HG02571 (cell line): ENCODE measurements at regions not wholly inside any gene's neighbourhood (a gene's known extent, or its start where the extent isn't known, plus 50 kb on each side); places are given as distances from the start of the nearest gene placed in this dataset.

Experiments used
- ATAC-seq: cut with Tn5 transposase; IDR thresholded peaks from one replicate; pipeline ENCODE4 v1.9.1; 2021; ENCODE audit warnings: mild to moderate bottlenecking, moderate library complexity; ENCODE audit not compliant: unreplicated experiment

DNA sequence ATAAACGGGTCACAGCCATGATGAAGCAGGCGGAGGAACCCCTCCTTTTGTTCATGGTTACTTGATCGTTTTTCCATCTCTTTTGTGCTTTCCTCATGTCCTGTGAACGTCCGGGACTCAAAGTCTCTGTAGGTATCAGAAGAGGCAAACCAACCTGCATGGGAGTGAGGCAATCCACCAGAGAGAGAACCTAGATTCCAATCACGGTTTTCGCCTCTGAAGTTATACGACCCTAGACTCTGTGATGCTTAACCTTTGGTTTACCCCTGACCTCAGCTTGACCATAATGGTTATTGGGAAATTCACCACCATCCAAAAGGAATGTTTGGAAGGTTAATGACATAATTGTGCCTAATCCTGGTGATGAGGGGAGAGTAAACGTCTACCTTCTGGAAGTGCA is 186.8 kb upstream of the PRICKLE1 start:
- no peak for ATAC-seq

DNA sequence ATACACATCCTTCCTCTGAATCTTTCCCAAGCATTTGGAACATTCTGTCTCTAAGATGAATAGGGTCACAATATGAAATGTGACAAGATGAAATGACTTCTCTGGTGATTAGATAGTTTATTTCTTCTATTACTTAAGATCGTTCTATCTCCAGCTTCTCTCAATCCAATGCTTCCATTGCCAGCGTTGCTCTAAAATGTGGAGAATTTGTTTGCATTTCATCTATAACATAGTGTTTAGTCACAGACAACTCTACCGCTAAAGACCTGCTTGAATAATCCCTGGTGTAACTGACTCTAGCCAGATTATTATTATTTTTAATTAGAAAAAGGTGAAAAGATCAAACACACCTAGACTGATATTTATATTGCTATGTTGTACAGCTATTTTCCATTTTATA is 184.7 kb upstream of the PRICKLE1 start:
- no peak for ATAC-seq

DNA sequence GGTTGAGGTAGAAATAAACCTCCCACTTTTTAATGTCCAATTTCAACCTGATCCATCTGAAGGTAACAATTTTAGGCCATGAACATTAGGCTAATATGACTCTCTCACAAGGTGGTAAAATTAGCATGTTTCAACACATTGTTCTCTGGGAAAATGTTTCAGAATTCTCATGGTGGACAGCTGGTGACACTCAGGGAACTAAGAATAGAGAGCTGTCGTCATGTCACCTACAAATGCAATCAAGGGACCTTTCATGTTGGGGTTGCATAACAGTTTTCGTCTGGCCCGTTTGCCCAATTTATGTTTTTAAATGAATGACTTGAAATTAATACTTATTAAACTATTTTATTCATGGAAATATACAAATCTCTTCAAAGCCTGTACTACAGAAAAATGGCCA is 180.7 kb upstream of the PRICKLE1 start:
- no peak for ATAC-seq

DNA sequence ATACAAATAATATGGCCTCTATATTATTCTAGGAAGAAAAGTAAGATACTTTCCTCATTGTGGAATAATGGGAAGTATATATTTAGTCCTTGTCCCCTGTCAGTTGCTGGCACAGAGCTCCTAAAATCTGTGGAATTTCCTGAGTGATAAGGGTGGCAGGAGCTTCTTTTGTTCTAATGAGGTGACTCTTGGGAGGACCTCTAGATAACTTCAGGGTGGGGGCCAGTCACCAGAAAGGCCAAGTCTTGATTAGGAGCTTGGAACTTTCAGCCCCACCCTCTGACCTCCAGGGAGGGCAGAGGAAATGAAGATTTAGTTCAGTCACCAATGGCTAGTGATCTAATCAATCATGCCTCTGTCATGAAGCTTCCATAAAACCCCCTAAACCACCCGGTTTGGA is 179.9 kb upstream of the PRICKLE1 start:
- no peak for ATAC-seq

DNA sequence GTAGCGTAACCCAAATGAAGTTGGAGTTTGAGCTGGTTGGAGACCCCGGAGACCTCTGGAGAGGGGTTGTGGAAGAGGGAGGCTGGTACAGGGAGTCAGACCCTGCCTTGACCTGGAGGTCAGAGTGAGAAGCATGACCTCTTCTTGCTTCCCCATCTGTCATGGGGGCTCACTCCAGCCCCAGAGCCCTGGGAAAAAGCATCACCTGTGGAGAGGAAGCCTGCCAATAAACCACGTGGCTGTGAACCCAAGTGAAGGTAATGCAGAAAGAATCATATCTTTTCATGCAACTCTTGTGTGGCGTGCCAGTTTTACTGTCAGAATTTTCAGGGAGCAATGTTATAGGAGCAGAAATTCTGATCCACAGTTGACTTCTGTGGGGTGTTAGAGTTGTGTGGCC is 178.5 kb upstream of the PRICKLE1 start:
- ATAC-seq: no peak

DNA sequence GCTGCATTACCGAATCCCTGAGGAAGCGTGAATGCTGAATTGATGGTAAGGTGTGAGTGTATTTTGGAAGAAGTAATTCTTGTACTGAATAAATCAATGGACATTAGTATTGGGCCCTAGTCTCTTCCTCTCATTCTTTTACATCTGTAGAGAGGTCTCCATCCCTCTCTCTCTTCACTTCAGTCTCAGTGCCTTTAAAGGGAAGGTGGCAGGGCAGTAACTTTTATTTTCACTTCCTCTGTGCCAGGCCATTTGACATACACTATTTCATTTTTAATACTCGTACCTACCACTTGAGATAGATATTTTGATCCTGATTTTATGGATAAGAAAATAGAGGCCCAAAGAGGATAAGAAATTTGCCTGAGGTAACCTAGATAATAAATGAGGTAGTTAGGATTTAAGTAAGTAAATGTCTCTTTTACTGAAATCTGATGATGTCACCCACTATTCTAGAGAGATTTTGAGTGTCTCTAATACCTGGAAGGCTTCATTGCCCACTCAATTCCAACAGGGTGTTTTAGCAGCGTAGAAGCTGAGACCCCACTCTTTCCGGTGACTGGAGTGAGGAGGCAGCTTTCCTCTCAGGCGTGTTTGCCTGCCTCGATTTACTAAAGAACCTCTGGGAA is 177.9 kb upstream of the PRICKLE1 start:
- no peak for ATAC-seq

DNA sequence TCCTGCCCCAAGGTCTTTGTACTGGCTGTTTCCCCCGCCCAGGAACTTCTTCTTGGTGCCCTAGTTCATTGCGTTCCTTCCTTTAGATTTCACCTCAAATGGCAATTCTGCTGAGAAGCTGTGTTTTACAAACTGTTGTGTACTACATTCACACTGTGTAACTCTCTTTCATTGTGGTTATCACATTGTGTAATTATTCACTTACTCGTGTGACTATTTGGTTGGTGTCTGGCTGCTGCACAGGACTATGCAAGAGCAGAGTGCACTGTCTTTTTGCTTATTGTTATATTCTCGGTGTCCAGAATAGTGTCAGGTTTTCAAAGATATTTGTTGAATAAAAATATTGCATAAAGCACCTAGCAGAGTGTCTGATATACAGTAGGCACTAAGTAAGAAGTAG is 177.2 kb upstream of the PRICKLE1 start:
- ATAC-seq: no peak

DNA sequence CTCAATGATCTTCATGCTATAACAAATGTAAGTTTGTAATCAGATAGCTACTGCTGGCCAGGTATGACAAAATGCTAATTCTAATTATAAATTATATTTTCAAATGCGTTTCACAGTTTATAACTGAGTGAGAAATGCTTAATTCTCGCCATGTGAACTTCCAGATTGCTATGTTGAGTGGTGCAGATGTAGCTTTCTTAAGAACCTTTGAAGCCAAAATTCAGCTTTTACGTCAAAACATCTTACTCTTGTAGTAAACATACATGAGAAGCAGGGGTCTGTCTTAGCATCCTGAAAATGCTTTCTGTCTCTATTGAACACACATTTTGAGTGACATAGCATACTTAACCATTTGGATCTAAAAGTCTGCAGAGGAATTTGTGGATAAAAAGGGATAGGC is 176.5 kb upstream of the PRICKLE1 start:
- no peak for ATAC-seq

DNA sequence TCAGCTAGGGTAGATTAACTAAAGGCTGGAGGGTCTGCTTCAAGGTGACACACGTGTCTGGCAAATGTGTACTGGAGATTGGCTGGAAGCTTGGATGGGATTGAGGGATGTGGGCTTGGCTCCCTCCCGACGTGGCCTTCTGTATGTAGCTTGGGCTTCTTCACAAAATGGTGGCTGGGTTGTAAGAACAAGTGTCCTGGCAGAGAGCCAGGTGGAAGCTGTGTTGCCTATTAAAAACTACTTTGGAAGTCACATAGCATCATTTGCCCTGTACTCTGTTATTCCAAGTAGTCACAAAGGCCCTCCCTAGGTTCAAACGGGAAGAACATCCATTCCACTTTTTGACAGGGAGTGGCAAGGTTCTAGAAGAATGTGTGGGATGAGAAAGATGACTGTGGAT is 174.1 kb upstream of the PRICKLE1 start:
- ATAC-seq: no peak

DNA sequence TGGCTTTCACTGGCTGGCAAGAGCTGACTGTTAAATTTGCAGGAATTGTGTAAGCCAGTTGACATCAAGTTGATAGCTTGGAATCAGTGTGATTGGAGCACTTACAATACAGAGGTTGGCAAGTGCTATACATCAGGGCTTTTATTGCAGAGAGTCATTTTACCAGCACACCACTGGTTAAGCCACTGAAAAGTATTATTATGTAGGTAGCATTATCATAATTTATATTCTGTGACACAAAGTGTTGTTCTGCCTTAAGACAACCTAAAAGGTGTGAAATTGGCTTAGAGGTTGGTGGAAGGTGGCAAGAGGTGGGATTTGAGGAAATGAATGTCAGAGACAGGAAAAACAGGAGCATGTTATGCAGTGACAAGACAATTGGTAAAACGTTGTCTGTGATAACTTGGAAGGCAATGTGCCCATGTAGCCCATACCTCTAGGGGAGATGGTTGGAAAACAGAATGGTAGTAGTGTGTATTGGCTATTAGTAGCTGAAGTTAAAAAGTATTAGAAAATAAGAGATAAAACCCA is 172.9 kb upstream of the PRICKLE1 start:
- ATAC-seq: no peak

DNA sequence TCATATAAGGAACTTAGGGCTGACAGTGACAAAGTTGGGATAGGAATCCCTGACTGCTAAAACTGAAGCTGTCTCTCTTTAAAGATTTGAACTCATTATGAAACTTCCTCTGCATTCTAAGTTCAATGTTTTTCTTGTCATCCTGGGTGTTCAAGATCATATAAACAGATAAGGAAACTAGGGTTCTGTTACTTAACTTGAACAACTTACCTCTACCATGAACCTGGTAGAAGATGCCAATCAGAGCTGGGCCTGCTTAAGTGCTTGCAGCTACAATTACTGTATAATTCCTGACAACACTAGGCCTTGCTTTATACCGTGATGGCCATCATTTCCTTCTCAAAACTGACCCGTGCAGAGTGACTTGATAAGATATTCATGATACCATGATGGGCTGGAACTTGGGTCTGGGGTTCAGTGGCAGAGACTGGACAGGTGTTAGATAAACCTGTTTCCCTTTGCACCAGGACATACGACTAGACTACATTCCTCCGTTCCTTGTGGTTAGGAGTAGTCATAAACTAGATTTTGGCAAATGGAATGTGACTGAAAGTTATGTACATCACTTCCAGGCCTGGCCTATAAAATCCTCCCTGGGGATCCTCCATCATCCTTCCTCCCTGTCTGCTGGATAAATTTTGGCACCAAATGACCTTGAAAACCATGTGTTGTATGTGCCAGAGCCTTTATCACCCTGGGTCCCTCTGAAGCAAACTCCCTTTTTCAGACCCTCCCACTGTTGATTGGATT is 172.2 kb upstream of the PRICKLE1 start:
- no peak for ATAC-seq

DNA sequence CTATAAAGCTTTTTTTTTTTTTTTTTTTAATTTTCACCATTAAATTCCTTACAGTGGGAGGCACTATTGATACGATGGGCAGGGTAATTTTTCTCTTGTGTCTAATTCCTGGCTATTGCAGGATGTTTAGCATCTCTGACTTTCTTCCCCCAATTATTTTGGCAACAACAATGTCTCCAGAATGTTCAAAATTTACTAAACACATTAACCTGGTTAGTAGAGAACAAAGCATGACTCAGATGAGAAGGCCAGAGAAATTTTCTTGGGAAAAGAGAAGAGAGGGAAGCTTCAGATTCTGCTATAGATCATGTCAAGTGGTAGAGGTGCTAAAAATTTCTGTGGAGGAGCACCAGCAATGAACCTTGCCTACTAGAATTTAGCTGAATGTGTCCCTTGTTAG is 171.5 kb upstream of the PRICKLE1 start:
- ATAC-seq: no peak

DNA sequence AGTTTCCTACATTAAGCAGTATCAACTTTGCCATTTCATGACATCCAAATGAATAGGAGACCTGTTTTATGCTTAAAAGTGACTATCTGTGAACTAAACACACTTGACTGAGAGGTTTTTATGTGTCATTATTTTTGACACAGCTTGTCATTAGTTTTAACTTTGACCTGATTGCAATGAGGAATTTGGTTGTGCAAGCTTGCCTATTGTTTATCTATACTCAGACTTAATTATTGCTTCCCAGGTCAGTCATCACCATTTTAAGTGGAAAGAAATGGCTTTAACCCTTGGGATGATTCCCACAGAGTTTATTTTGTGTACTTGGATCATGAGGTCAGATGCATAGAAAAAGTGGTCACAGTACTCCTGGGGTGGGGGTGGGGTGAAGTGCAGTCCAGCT is 171.0 kb upstream of the PRICKLE1 start:
- no peak for ATAC-seq

DNA sequence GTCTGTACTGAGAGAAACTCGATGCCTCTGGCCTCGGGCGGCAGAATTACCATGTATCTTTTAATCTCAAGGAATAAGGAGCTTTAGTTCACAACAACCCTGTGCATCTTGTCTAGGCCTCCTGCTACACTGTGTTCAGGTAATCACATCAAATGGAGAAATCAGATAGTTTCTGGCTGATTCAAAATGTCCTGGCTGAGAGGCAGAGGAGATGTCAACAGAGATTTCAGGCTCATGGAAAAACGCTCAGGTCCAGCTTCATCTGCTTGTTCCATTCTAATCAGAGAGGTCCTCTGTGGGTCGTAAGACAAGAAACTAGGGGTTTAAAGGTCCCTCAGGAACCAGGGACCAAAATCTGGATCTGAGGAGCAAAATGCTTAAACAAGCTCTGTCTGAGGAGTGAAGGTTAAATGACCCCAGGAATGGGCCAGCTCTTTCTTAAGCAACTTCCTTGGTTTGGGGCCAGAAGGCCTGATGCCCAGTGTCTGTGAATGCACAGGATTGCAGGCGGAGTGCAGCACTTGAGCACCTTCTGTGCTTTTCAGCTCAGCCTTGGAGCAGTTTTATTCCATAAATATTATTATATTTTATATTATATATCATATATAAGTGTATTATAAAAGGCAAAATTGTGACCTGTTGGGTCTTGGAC is 170.2 kb upstream of the PRICKLE1 start:
- no peak for ATAC-seq

DNA sequence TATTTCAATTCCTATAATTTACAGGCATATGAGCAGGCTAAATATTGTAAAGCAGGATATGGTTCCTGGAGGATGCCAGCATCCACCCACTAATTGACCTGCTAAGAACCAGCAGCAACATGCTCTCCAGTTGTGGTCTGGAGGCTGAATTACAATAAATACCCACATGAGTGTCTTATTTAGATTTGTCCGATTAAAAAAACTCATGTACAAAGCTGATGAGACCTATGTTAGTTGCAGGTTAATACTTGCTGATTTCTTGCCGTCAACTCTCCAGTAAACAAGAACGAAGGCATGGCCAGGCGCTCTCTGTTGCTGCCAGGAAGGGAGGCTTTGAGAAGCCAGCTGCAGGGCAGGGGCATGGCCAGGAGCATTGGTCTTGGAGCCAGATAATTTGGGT is 169.3 kb upstream of the PRICKLE1 start:
- no peak for ATAC-seq

DNA sequence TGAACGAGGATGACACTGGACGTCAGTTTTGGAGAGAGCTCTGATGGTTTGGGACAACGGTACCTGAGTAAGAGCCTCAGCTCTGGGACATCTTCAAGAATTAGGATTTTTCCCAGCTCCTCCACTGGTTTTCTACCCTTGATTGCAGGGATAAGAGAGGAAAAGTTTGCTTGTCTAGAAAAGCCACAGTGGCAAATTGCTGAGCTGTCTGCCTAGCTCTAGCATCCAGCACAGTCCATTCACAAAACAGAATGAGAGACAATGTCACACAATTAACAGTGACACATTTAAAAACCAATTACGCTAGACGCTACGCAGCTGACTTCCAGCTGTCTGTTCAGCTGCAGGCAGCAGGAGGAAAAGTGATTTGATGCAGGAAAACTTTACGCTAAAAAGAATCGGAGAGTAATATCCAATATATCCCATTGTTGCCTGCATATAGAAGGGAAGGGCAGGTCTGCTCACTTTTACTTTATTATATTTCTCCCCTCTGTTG is 168.1 kb upstream of the PRICKLE1 start:
- ATAC-seq: no peak

DNA sequence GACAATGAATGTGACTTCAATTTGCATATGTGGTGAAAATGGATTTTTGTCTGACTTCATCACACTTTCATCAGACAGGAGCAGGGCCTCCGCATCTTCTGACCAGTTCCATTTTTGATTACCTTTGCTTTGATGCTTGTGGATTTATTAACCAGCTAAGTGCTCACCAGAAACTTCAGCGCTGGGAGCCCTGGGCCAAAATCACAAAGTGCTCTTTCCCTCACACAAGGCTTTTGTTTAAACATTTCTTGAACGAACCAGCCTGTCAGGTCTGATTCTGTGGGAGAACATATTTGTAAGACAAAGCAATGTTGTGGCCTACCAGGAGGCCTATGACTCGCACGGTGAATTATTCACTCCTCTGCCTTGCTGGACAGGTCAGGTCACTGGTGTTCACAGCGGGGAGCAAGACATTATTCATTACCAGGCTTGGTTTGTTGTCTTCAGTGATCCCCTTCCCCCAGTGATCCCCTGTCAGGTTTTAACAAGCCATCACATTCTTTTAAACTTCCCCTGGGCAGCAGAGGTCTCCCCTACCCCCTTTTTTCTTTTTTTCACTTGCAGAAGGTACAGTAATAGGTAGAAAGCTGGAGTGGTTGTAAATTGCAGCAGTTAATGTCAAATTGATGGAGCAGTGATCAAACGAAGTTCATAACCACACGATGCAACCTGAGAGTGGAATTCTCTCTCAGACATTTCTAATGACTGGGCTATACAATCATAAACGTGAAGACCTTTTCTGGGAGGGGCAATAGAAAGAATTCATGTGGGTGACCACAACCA is 167.5 kb upstream of the PRICKLE1 start:
- no peak for ATAC-seq

DNA sequence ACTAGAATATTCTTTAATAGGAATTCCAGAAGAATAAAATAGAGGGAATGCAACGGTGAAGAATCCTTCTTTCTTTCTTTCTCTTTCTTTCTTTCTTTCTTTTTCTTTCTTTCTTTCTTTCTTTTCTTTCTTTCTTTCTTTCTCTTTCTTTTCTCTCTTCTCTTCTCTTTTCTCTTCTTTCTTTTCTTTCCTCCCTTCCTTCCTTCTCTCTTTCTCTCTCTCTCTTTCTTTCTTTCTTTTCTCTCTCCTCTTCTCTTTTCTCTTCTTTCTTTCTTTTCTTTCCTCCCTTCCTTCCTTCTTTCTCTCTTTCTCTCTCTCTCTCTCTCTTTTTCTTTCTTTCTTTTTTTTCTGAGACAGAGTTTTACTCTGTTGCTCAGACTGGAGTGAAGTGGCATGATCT is 160.8 kb upstream of the PRICKLE1 start:
- ATAC-seq: no peak

DNA sequence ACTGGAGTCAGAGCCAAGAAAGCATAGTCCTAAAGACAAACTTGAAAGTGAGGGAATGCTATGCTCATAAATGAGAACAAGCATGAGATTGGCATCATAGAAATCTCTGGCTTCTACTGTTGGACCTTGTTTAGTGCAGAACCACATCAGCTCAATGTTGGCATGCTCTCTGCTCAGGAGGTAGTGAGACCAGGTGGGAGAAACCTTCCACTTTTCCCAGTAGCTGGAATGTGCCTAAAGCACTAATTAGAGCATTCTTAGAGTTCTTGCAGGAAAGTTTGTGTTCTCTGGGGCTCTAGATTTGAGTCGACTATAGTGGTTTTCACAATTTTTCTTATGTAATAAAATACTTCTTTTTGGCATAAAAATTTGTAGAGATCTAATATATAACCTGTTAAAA is 159.7 kb upstream of the PRICKLE1 start:
- no peak for ATAC-seq

DNA sequence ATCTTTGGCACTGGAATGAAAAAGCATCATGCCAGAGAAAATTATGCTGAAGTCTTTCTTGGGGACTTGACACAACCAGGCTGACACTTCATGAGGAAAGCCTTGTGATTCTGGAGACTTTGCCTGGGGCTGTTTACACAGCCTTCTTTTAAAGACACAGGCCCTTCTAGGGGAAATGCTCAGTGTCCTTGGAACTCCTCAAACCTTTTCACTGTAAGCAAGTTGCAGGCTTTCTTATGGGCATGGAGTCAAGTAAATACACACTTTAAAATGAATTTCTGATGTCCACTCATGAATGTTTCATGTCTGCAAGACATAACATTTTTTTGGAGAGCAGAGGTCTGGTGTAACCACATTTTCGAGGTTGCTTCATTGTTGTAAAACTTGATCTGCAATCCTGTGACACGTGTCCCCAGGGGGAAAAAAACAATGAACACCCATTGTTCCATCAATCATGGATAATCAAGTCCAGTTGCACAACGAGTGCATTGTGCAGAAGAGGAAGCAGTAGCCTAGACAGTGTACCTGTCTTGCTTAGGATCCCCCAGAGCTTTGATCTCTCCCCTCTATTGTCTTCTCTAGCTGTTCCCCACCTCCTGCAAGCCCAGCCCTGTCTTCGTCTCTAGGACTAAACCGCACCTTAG is 155.1 kb upstream of the PRICKLE1 start:
- no peak for ATAC-seq

DNA sequence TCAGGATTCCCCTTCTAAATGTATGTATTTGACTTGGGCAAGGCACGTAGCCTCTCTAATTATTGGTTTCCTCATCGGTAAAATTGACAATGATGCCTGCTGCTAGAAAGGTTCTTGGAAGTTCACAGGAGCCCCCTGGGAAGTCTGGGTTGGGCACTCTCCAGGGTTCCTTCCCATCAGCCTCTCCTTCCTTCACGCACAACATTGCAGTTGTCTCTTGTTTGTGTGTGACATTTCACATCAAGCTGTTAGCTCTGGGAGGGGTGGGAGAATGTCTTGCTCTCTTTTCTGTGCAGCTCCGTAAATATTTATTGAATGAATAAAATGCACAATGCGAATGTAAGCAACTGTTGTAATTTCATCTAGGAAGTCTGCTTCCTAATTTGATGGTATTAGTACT is 153.2 kb upstream of the PRICKLE1 start:
- no peak for ATAC-seq
